Ovary (tissue), 3 donors: ENCODE measurements at regions not wholly inside any gene's neighbourhood (a gene's known extent, or its start where the extent isn't known, plus 50 kb on each side); places are given as distances from the start of the nearest gene placed in this dataset.

ENCODE experiments used
- CTCF ChIP-seq, 3 donors: fragments of 450-650 bp in 2 of 3; fragments of 200-600 bp in 1 of 3; IDR thresholded peaks; one replicate each; pipeline versions ENCODE4 v1.5.1 to v1.8.0; 2016 to 2022; ENCODE audit warnings: antibody characterized with exemption in 3 of 3, mild to moderate bottlenecking in 1 of 3
- EP300 ChIP-seq: sonication (generic); formaldehyde crosslinking; IDR thresholded peaks from one replicate; pipeline ENCODE4 v1.6.1; 2017; ENCODE audit warnings: antibody characterized with exemption
- POLR2A ChIP-seq: fragments of 450-650 bp; IDR thresholded peaks from one replicate; pipeline ENCODE4 v1.6.1; 2017; ENCODE audit warnings: antibody characterized with exemption, mild to moderate bottlenecking, moderate library complexity
- donor health status: DM: no; HTN: no; CAD: no.

GRCh38 chr3:69554576-69554975 is 168.7 kb upstream of the FRMD4B start:
- TF ChIP-seq CTCF (IDR thresholded peaks at IDR 0.05): no peak
- TF ChIP-seq EP300: no peak
- TF ChIP-seq POLR2A: no peak
